Neutrophil (primary cell): ENCODE measurements at regions not wholly inside any gene's neighbourhood (a gene's known extent, or its start where the extent isn't known, plus 50 kb on each side); places are given as distances from the start of the nearest gene placed in this dataset.

Experiments
- H3K27ac ChIP-seq: fragments of 200-600 bp; sonication (generic); 2 replicates; pipeline ENCODE4 v1.5.1; 2016; ENCODE audit warnings: mild to moderate bottlenecking, moderate library complexity
- H3K27me3 ChIP-seq: fragments of 200-600 bp; sonication (generic); 2 replicates; pipeline ENCODE4 v1.6.0; 2016; ENCODE audit warnings: mild to moderate bottlenecking
- H3K36me3 ChIP-seq: fragments of 200-600 bp; sonication (generic); 2 replicates; pipeline ENCODE4 v1.5.1; 2017
- H3K4me1 ChIP-seq, 2 experiments: fragments of 200-600 bp in 1 of 2; sonication (generic) in 1 of 2; 1 replicate in 1 of 2; 2 replicates in 1 of 2; pipeline versions ENCODE4 v1.5.1 to v1.6.1; 2013 to 2016; ENCODE audit warnings: low read depth in 1 of 2, low read length in 1 of 2, mild to moderate bottlenecking in 1 of 2, moderate library complexity in 1 of 2; ENCODE audit not compliant: control insufficient read depth in 1 of 2, insufficient read depth in 1 of 2
- H3K4me3 ChIP-seq, 2 experiments: fragments of 200-600 bp in 1 of 2; sonication (generic) in 1 of 2; 1 replicate in 1 of 2; 2 replicates in 1 of 2; pipeline ENCODE4 v1.5.1; 2013 to 2016; ENCODE audit warnings: low read depth in 1 of 2, low read length in 1 of 2, mild to moderate bottlenecking in 1 of 2, moderate library complexity in 1 of 2
- H3K9me3 ChIP-seq: fragments of 200-600 bp; sonication (generic); 2 replicates; pipeline ENCODE4 v1.5.1; 2016
- CTCF ChIP-seq: fragments of 200-600 bp; sonication (generic); IDR thresholded peaks from 2 replicates; pipeline ENCODE4 v1.5.1; 2016; ENCODE audit warnings: antibody characterized with exemption

DNA sequence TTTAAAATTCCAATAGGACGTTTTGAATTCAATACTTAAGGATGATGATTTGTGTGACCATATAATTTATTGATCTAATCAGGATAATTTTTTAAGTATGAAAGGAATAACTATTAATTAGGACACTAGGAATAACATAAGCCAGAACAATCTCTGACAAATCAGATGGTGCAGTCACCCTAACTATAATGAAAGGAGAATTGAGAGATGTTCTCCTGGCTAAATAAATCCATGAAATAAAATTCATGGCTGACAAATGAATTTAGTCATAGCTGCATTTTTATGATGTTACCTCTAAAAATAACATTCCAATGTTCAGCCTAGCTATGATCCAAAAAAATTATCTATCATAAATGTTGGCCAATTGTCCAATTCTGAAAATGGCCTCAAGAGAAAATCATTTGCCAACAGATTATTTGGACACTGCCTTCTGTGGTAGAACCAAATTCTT, 190.6 kb upstream of the NEIL3 start:
- no peaks in the 10 kb centered on the region for H3K4me1 ChIP-seq

GRCh38 chr4:177119691-177120090, 190.0 kb upstream of the NEIL3 start:
- H3K36me3 ChIP-seq: no peaks in the 10 kb centered on the region
- no peak for TF ChIP-seq CTCF
- no peak overlapping the region for H3K4me3 ChIP-seq
- no peaks in the 10 kb centered on the region for H3K27me3 ChIP-seq
- H3K4me1 ChIP-seq: no peaks in the 10 kb centered on the region
- no peak overlapping the region for H3K27ac ChIP-seq
- H3K9me3 ChIP-seq: no peaks in the 10 kb centered on the region

More for the DNA sequence above, 190.6 kb upstream of the NEIL3 start:
- TF ChIP-seq CTCF: no peak
- no peak overlapping the region for H3K4me3 ChIP-seq
- H3K9me3 ChIP-seq: no peaks in the 10 kb centered on the region
- H3K27ac ChIP-seq: no peak overlapping the region
- H3K27me3 ChIP-seq: no peaks in the 10 kb centered on the region
- no peaks in the 10 kb centered on the region for H3K36me3 ChIP-seq

GRCh38 chr4:177123811-177124210, 185.9 kb upstream of the NEIL3 start:
- no peaks in the 10 kb centered on the region for H3K9me3 ChIP-seq
- H3K4me3 ChIP-seq: no peak overlapping the region
- TF ChIP-seq CTCF: no peak
- H3K27me3 ChIP-seq: no peaks in the 10 kb centered on the region
- no peaks in the 10 kb centered on the region for H3K36me3 ChIP-seq
- no peaks in the 10 kb centered on the region for H3K4me1 ChIP-seq
- no peak overlapping the region for H3K27ac ChIP-seq

DNA sequence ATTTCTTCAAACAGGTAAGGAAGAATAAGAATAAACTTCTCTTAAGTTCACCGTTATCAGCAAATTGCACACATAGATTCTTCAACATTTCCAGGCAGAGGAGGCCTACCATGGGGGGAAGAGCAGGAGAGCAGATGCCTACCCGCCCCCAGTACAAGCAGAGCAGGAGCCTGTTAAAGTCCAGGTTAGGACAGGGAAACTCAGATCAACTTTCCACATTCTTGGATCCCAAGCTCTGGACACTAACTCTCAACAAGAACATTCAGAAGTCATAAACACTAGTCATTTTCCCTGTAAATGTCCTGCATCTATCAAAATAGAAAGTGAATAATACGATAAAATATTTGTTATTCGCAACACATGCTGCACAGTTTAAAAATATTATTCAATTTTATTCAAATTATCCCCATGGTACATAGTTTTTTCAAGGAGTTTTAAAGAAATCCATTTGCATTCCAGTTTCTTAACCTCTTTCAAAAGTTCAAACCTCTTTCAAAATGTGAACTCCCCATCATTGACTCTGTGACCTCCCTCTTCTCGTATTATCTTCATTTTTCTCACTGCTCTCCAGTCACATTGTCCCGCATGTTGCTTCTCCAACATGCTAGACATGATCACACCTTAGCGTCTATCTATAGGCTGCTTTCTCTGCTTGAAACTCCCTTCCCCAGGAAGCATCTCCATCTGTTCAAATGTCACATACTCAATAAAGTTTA, 185.2 kb upstream of the NEIL3 start:
- no peaks in the 10 kb centered on the region for H3K4me1 ChIP-seq
- H3K9me3 ChIP-seq: peaks cover 1% of the 10 kb centered on the region
- no peak for TF ChIP-seq CTCF
- H3K4me3 ChIP-seq: no peak overlapping the region
- H3K27ac ChIP-seq: no peak overlapping the region
- no peaks in the 10 kb centered on the region for H3K27me3 ChIP-seq
- no peaks in the 10 kb centered on the region for H3K36me3 ChIP-seq

- Histone ChIP-seq H3K27ac (no peak overlapping the region), H3K27me3 (no peaks in the 10 kb centered on the region), H3K4me1 (no peaks in the 10 kb centered on the region), H3K4me3 (no peak overlapping the region), H3K36me3 (no peaks in the 10 kb centered on the region), H3K9me3 (peaks cover 9% of the 10 kb centered on the region)
- no peak for TF ChIP-seq CTCF
Observed at GRCh38 chr4:177125656-177126055, 184.0 kb upstream of the NEIL3 start.
